K562 (cell line): ENCODE measurements at regions not wholly inside any gene's neighbourhood (a gene's known extent, or its start where the extent isn't known, plus 50 kb on each side); places are given as distances from the start of the nearest gene placed in this dataset.

ENCODE experiments used
- ATAC-seq: fragments of 200-7000 bp; cut with Tn5 transposase; 3 replicates; pipeline ENCODE4 v1.9.1; 2020; ENCODE audit warnings: moderate library complexity
- BruUV-seq: library from RNA; stranded (reverse); fragments of 400-500 nt; replicated peaks from 2 replicates; lab custom pipeline; 2021; lab: Mats Ljungman, UMichigan
- CTCF ChIA-PET: fragments of 300-600 bp; formaldehyde crosslinking; extraction: SDS; loops from one replicate; lab custom pipeline; 2021; ENCODE audit warnings: low intra/inter-chr PET ratio; lab: Yijun Ruan, JAX
- POLR2A ChIA-PET: fragments of 300-600, 350-650 bp; sonication (Branson Sonifier 250); formaldehyde crosslinking; extraction: SDS; loops from one replicate; lab custom pipeline; 2021; ENCODE audit warnings: antibody characterized with exemption, inconsistent platforms; lab: Yijun Ruan, JAX
- DNase-seq, 4 experiments: peaks; one replicate each; pipeline versions ENCODE4 v3.0.0 to v3.0.0-alpha.2; 2011 to 2018; ENCODE audit warnings: low spot score in 3 of 4, mixed read lengths in 3 of 4; ENCODE audit errors: extremely low read depth in 1 of 4
- FAIRE-seq: peaks from 2 replicates; lab custom pipeline; 2011; peaks lifted over from hg19 to GRCh38; lab: Jason Lieb, UNC
- H2AFZ ChIP-seq: 2 replicates; pipeline ENCODE4 v1.6.0; 2011; ENCODE audit warnings: low read depth, low read length, control low read depth, inconsistent platforms
- H3K27ac ChIP-seq: fragments of 200-600 bp; 3 replicates; pipeline ENCODE4 v1.8.0; 2011; ENCODE audit warnings: low read depth, mild to moderate bottlenecking, control low read depth, inconsistent platforms, low read length, moderate library complexity, mixed read lengths; ENCODE audit errors: extremely low read depth
- H3K27me3 ChIP-seq, 2 experiments: fragments of 300-600 bp in 1 of 2; 2 replicates in 1 of 2; 3 replicates in 1 of 2; pipeline versions ENCODE4 v1.6.0 to v1.8.0; 2011; ENCODE audit warnings: inconsistent platforms in 2 of 2, low read length in 2 of 2, mild to moderate bottlenecking in 1 of 2, mixed read lengths in 1 of 2, moderate library complexity in 1 of 2; ENCODE audit not compliant: control insufficient read depth in 2 of 2, insufficient read depth in 2 of 2
- H3K36me3 ChIP-seq: fragments of 300-600 bp; 3 replicates; pipeline ENCODE4 v1.8.0; 2011; ENCODE audit warnings: mild to moderate bottlenecking, low read length, inconsistent platforms; ENCODE audit not compliant: control insufficient read depth, insufficient read depth
- H3K4me1 ChIP-seq, 2 experiments: fragments of 200-600 bp in 1 of 2; replicated peaks in 1 of 2; 2 replicates in 1 of 2; 3 replicates in 1 of 2; pipeline versions ENCODE4 v1.5.1 to v1.8.0; 2011; ENCODE audit warnings: inconsistent platforms in 2 of 2, low read length in 2 of 2, mild to moderate bottlenecking in 1 of 2, mixed read lengths in 1 of 2, moderate library complexity in 1 of 2; ENCODE audit not compliant: control insufficient read depth in 2 of 2, insufficient read depth in 2 of 2
- H3K4me2 ChIP-seq: 2 replicates; pipeline ENCODE4 v1.6.1; 2011; ENCODE audit warnings: low read length, control low read depth, inconsistent platforms, mixed read lengths; ENCODE audit not compliant: insufficient read depth
- H3K4me3 ChIP-seq: fragments of 200-600 bp; sonication (generic), shearing (Covaris generic); 2 replicates; pipeline ENCODE4 v1.5.1; 2016; ENCODE audit warnings: control low read depth, inconsistent platforms
- H3K79me2 ChIP-seq: fragments of 200-600 bp; 3 replicates; pipeline ENCODE4 v1.8.0; 2011; ENCODE audit warnings: low read length, inconsistent platforms; ENCODE audit not compliant: control insufficient read depth, insufficient read depth
- H3K9ac ChIP-seq, 2 experiments: 2 replicates each; pipeline versions ENCODE4 v1.6.0 to v1.6.1; 2011; ENCODE audit warnings: low read depth in 2 of 2, low read length in 2 of 2, control low read depth in 1 of 2, inconsistent platforms in 1 of 2, mild to moderate bottlenecking in 1 of 2, mixed read lengths in 1 of 2; ENCODE audit not compliant: insufficient read depth in 1 of 2
- H3K9me1 ChIP-seq: one replicate; pipeline ENCODE4 v1.6.0; 2011; ENCODE audit warnings: inconsistent platforms, mild to moderate bottlenecking, low read length, moderate library complexity; ENCODE audit not compliant: control insufficient read depth, insufficient read depth
- H3K9me3 ChIP-seq: replicated peaks from 2 replicates; pipeline ENCODE4 v1.5.1; 2011; ENCODE audit warnings: low read depth, low read length, inconsistent platforms; ENCODE audit not compliant: control insufficient read depth, insufficient read depth
- H4K20me1 ChIP-seq: replicated peaks from 2 replicates; pipeline ENCODE4 v1.6.1; 2011; ENCODE audit warnings: low read length, inconsistent platforms, mixed read lengths; ENCODE audit not compliant: control insufficient read depth, insufficient read depth
- COPS2 ChIP-seq: fragments of 450-650 bp; conservative IDR thresholded peaks from 2 replicates; pipeline ENCODE4 v1.6.1; 2016; ENCODE audit warnings: mild to moderate bottlenecking, moderate library complexity
- MTA2 ChIP-seq: fragments of 450-650 bp; IDR thresholded peaks from 2 replicates; pipeline ENCODE4 v1.6.1; 2016; ENCODE audit warnings: low read depth
- NFE2L1 ChIP-seq: fragments of 450-650 bp; IDR thresholded peaks from 2 replicates; pipeline ENCODE4 v1.6.1; 2016; ENCODE audit warnings: missing genetic modification characterization, low read depth, mild to moderate bottlenecking, missing compliant biosample characterization, moderate library complexity, borderline replicate concordance
- PHF20 ChIP-seq: fragments of 450-650 bp; IDR thresholded peaks from 2 replicates; pipeline ENCODE4 v1.6.1; 2018; ENCODE audit not compliant: partially characterized antibody
- PRPF4 ChIP-seq: fragments of 200-400 bp; formaldehyde crosslinking; IDR thresholded peaks from one replicate; pipeline ENCODE4 v1.6.1; 2017; ENCODE audit warnings: low read length, low read depth, mild to moderate bottlenecking; ENCODE audit not compliant: insufficient read depth, poor library complexity, severe bottlenecking
- RAD21 ChIP-seq, 2 experiments: fragments of 250-450 bp in 1 of 2; fragments of 450-650 bp in 1 of 2; sonication (Bioruptor Pico) in 1 of 2; formaldehyde crosslinking in 1 of 2; IDR thresholded peaks in 1 of 2; conservative IDR thresholded peaks in 1 of 2; 2 replicates each; pipeline versions ENCODE4 v1.4.0 to v1.8.0; 2020 to 2022; ENCODE audit warnings: mild to moderate bottlenecking in 2 of 2, moderate library complexity in 1 of 2
- SIN3B ChIP-seq: fragments of 450-650 bp; IDR thresholded peaks from 2 replicates; pipeline ENCODE4 v1.6.1; 2017; ENCODE audit warnings: low read depth, mild to moderate bottlenecking, moderate library complexity
- SIRT6 ChIP-seq: IDR thresholded peaks from one replicate; pipeline ENCODE4 v1.6.1; 2012; ENCODE audit warnings: low read depth, mild to moderate bottlenecking, control low read depth, inconsistent platforms, low read length, moderate library complexity
- SUPT5H ChIP-seq: fragments of 450-650 bp; IDR thresholded peaks from 2 replicates; pipeline ENCODE4 v1.6.1; 2016
- ZNF12 ChIP-seq: sonication (generic); formaldehyde crosslinking; IDR thresholded peaks from 2 replicates; pipeline ENCODE4 v1.4.0; 2020; ENCODE audit warnings: mild to moderate bottlenecking, missing genetic modification reagents
- ZSCAN29 ChIP-seq: fragments of 450-650 bp; IDR thresholded peaks from 2 replicates; pipeline ENCODE4 v1.6.1; 2017
- WGBS: fragments of 100-300 bp; shearing (Covaris generic); methylation state at CpG from one replicate; pipeline ENCODE4 v1.1.6; 2016; ENCODE audit warnings: low coverage, mixed read lengths; ENCODE audit not compliant: insufficient coverage; ENCODE audit errors: missing lambda C conversion rate; 5-methylcytosine and 5-hydroxymethylcytosine counted together
- in situ Hi-C: fragments of 300-500 bp; cut with MboI; formaldehyde crosslinking; loops from 4 replicates; pipeline ENCODE4 v1.15.0; 2018; ENCODE audit warnings: inconsistent platforms, mixed read lengths
- intact Hi-C: fragments of 100-400 bp; cut with micrococcal nuclease; formaldehyde crosslinking; loops from 2 replicates; pipeline ENCODE4 v1.14.2; 2022
- TF ChIP-seq, protein P1 (sequence below): sonication (generic); formaldehyde crosslinking; IDR thresholded peaks from 2 replicates; pipeline ENCODE4 v1.8.1; 2022; ENCODE audit warnings: missing genetic modification reagents
- TF ChIP-seq, protein P2 (sequence below): sonication (generic); formaldehyde crosslinking; IDR thresholded peaks from 2 replicates; pipeline ENCODE4 v1.8.0; 2022; ENCODE audit warnings: mild to moderate bottlenecking, missing genetic modification reagents

DNA sequence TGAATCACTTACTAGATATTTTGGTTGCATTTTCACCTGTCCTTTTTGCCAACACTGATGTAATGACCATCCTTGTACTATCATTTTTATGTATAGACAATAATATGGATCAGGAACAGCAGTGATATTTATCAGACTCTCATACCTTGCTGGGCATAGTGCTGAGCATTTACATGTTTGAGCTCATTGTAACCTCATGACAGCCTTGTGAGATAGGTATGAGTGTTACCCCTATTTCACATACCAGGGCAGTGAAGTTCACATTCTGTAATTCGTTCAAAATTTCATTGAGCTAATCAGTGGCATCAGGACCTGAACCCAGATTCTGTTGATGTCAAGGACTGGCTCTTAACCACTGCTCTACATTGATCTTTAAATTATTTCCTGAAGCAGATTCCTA lies 221.5 kb upstream of the TBL1XR1 start:
- Histone ChIP-seq H3K36me3 (no peaks in the 10 kb centered on the region), H3K9me3 (no peaks in the 10 kb centered on the region), H3K9ac (no peak overlapping the region), H3K27me3 (no peaks in the 10 kb centered on the region), H2AFZ (no peak overlapping the region), H3K9me1 (no peaks in the 10 kb centered on the region), H3K4me1 (no peaks in the 10 kb centered on the region), H3K27ac (no peak overlapping the region), H4K20me1 (no peaks in the 10 kb centered on the region), H3K79me2 (no peaks in the 10 kb centered on the region), H3K4me3 (no peak overlapping the region), H3K4me2 (no peak overlapping the region)
- DNase-seq, result no peak
- 0% methylated on average over 1 of the region's 1 CpG for WGBS
- intact Hi-C loops, result no loop called here
- no peak for ATAC-seq
- in situ Hi-C loops, result no loop called here
- TF ChIP-seq SIRT6 (no peak), PRPF4 (no peak), NFE2L1 (tag) (no peak), MTA2 (no peak), SIN3B (no peak), PHF20 (no peak), RAD21 (CRISPR knock-in tag; conservative IDR thresholded peaks at IDR 0.05 in 1 of 2, IDR thresholded peaks at IDR 0.05 in 1 of 2) (no peak), SUPT5H (no peak), ZNF12 (CRISPR knock-in tag) (no peak), COPS2 (no peak), ZSCAN29 (no peak)
- TF ChIP-seq, protein P1, sequence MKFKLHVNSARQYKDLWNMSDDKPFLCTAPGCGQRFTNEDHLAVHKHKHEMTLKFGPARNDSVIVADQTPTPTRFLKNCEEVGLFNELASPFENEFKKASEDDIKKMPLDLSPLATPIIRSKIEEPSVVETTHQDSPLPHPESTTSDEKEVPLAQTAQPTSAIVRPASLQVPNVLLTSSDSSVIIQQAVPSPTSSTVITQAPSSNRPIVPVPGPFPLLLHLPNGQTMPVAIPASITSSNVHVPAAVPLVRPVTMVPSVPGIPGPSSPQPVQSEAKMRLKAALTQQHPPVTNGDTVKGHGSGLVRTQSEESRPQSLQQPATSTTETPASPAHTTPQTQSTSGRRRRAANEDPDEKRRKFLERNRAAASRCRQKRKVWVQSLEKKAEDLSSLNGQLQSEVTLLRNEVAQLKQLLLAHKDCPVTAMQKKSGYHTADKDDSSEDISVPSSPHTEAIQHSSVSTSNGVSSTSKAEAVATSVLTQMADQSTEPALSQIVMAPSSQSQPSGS, result no peak
- TF ChIP-seq, protein P2, sequence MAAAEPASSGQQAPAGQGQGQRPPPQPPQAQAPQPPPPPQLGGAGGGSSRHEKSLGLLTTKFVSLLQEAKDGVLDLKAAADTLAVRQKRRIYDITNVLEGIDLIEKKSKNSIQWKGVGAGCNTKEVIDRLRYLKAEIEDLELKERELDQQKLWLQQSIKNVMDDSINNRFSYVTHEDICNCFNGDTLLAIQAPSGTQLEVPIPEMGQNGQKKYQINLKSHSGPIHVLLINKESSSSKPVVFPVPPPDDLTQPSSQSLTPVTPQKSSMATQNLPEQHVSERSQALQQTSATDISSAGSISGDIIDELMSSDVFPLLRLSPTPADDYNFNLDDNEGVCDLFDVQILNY (CRISPR knock-in tag), result no peak
- CTCF ChIA-PET, result no interaction called here
- BruUV-seq, result no TSS peak
- no peak for FAIRE-seq
- POLR2A ChIA-PET, result no interaction called here
